Right ventricle myocardium superior (tissue), 1 donor: ENCODE measurements at regions not wholly inside any gene's neighbourhood (a gene's known extent, or its start where the extent isn't known, plus 50 kb on each side); places are given as distances from the start of the nearest gene placed in this dataset.
"Not testable (repeated sequence)": the region's sequence is repeated elsewhere in the genome, so short reads cannot be mapped to it uniquely, and the experiment has no call there.

Experiments
- ATAC-seq: fragments of 200-7000 bp; cut with Tn5 transposase; one replicate; pipeline ENCODE4 v1.9.1; 2020; ENCODE audit warnings: mild to moderate bottlenecking; ENCODE audit not compliant: poor library complexity
- DNase-seq: peaks from one replicate; pipeline ENCODE4 v3.0.0-alpha.2; 2020
- intact Hi-C: fragments of 100-400 bp; cut with DNase I; formaldehyde crosslinking; loops from one replicate; pipeline ENCODE4 v1.11.2; 2022
- donor health status: DM: no; HTN: yes; CAD: no; lungs with severe emphysema.

DNA sequence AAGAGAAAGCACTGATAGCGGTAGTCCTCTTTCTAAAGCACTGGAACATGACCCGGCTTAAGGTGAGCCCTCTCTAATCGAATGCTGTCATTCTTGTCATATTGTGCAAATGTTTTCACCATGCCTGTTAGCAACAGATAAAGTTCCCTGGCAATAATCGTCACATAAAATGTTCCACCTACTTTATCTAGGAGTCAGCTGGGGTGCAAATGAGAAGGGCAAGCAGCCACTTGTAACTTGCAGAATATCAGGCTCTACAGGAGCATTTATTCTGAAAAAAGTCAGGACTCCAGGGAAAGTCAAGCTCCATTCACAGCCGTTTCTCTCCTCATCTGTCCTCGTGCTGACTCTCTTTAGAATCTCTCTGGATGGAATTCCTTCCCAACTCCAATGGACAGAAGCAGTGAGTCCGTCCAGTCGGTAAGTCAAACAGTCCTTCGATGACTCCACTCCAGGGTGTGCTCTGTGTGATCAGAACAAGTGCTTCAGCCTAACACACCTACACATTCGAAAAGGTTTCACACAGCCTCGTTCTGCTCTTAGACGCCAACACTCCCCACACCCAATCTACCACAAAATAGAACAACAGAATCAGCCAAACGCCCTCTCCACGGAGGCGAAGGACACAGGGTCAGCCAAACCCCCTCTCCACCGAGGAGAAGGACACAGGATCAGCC, 101.7 kb upstream of the FRG1 start:
- peak; percentile 92 for ATAC-seq
- intact Hi-C loops: no loop called here
- DNase-seq: no peak

DNA sequence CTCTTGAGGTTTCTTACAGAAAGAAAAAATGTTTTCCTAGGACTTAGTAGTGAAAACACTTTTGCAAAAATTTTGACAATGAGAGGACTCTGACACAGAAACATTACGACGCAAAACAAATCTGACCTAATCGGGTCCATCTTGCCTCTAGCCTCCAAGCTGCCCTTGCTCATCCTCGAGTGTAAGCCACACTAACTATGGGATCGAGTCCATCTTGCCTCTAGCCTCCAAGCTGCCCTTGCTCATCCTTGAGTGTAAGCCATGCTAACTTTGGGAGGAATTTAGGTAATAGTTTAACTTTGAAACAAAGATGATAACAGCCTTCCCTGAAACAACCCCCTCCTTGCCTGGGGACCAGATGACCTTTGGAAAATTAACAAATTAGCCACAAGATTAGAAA, 100.3 kb upstream of the FRG1 start:
- intact Hi-C loops: no loop called here
- peak; percentile 47 for ATAC-seq
- no peak for DNase-seq

DNA sequence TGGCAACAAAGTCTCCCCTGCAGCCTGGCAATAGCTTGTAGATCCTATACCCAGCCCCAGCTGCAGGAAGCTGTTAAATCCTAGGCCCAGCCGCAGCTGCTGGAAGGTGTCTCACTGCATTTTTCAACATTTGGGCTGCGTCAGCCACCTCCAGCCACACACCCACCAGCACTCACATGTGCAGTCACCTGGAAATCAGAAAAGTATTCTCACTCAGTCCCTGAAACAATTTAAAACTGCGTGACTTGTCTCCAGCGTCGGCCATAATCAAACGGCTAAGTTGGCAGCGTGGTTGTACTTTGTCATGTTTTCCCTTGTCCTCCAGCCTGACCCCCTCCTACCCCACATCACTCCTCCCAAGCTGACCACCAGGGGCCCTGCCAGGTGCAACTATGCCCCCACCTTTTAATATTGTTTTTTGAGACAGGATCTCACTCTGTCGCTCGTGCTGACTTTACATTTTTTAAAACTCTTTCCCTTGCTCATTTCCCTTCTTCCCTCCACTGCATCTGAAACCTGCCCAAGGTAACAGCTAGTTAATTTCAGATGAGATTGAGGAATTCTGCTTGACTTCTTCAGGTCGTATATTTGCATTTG, 97.2 kb upstream of the FRG1 start:
- no peak for ATAC-seq
- DNase-seq: no peak
- intact Hi-C loops: no loop called here

DNA sequence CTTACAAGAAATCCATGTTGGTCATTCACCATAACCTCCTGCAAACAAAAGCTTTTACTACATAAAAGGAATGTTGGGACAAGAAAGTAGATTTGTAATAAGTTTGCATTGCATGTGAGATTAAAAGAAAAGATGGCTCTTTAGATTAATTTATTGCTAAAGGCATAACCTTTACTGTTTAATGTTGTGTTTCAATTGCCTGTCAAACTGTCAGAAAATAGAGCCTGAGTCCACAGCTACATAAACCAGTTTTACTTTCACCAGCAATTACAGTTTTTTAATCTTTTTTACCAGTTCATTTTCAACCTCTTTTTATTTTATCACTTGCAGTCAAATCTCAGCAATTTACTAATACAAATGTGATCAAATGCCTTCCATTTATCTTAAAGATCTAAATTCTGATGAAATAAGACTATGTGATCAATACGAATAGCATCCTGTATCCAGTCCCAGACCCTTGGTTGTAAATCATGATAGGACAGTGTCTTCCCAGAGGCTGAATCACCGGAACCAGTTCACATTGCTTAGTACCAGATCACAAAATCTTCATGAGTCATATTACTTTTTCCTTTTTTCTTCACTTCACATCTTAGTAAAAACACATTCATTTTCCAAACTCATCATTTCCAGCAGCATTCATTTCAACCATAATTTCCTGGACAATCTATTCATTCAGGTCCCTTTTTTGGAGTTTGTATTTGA, 95.4 kb upstream of the FRG1 start:
- DNase-seq: no peak
- intact Hi-C loops: no loop called here
- no peak for ATAC-seq

DNA sequence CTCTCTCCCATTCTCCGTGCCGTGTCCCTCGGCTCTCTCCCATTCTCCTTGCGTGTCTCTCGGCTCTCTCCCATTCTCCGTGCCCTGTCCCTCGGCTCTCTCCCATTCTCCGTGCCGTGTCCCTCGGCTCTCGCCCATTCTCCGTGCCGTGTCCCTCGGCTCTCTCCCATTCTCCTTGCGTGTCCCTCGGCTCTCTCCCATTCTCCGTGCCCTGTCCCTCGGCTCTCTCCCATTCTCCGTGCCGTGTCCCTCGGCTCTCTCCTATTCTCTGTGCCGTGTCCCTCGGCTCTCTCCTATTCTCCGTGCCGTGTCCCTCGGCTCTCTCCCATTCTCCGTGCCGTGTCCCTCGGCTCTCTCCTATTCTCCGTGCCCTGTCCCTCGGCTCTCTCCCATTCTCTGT, 94.6 kb upstream of the FRG1 start:
- ATAC-seq, intact Hi-C loops, DNase-seq: not testable (repeated sequence)

DNA sequence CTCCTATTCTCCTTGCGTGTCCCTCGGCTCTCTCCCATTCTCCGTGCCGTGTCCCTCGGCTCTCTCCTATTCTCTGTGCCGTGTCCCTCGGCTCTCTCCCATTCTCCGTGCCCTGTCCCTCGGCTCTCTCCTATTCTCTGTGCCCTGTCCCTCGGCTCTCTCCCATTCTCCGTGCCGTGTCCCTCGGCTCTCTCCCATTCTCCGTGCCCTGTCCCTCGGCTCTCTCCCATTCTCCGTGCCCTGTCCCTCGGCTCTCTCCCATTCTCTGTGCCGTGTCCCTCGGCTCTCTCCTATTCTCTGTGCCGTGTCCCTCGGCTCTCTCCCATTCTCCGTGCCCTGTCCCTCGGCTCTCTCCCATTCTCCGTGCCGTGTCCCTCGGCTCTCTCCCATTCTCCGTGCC, 94.1 kb upstream of the FRG1 start:
- peak; percentile 46 for DNase-seq
- intact Hi-C loops, ATAC-seq: not testable (repeated sequence)

DNA sequence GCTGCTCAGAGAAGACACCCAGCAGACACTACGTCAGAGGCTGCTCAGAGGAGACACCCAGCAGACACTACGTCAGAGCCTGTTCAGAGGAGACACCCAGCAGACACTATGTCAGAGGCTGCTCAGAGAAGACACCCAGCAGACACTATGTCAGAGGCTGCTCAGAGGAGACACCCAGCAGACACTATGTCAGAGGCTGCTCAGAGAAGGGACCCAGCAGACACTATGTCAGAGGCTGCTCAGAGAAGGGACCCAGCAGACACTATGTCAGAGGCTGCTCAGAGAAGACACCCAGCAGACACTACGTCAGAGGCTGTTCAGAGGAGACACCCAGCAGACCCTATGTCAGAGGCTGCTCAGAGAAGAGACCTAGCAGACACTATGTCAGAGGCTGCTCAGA, 92.0 kb upstream of the FRG1 start:
- ATAC-seq: not testable (repeated sequence)

DNA sequence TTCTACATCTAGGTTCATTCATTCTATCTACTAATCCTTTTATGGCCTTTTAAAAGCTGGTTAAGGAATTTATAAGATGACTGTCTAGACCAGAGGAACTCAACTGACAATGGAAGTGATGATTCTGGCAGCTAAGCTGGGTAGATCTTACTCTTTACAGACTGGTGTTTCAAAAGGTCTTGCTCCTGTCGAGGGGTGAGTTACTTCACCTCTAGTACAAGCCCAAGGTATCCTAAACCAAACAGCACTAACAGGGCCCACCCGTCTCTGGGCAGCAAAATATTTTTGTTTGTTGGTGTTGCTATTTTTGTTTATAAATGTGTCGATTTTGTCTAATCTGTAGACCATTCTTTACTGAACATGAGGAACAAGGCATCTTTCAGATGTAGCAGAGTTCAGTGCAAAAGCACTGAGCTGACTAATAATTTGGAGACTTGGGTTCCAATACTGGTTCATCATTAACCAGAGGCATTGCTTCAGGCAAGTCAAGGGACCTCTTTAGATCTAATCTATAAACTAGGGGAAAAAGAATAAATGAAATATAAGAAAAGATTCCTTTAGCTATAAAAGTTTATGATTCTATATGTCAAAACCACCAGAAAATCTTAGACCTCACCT, 90.3 kb upstream of the FRG1 start:
- intact Hi-C loops: no loop called here
- ATAC-seq (no peak), DNase-seq (no peak)

More for the DNA sequence above, 92.0 kb upstream of the FRG1 start:
- DNase-seq, intact Hi-C loops: not testable (repeated sequence)

DNA sequence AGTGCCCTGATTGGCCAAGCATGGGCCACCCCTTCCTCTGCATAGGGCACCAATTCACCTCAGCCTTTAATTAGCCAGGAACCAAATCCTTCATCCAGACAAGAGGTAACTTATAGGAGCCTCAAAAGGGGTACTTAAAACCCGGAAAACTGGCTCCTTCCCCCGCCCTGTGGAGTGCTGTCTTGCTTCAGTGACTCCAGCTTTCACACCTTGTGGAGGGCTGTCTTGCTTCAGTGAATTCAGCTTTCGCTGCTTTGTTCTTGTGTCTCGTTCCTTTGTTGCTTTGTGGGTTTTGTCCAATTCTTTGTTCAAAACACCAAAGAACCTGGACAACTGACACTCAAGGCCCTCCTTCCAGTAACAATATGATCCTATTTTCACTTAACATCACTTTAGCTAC, 82.2 kb upstream of the FRG1 start:
- DNase-seq (no peak), ATAC-seq (no peak)
- intact Hi-C loops: no loop called here

DNA sequence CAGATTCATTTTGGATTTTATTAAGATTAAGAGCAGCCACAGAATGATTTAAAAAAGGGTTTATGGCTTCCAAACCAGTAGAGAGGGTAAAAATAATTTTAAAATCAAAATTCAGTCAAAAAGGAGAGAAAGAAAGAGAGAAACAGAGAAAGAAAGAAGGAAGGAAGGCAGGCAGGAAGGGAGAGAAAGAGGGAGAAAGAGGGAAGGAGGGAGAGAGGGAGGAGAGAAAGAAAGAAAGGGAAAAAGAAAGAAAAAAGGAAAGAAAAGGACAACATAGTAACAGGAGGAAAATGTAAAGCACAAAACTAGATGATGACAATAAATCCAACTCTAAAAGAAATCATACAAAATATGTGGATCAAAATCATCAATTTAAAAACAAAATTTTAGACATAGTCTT, 79.6 kb upstream of the FRG1 start:
- intact Hi-C loops: no loop called here
- no peak for ATAC-seq

DNA sequence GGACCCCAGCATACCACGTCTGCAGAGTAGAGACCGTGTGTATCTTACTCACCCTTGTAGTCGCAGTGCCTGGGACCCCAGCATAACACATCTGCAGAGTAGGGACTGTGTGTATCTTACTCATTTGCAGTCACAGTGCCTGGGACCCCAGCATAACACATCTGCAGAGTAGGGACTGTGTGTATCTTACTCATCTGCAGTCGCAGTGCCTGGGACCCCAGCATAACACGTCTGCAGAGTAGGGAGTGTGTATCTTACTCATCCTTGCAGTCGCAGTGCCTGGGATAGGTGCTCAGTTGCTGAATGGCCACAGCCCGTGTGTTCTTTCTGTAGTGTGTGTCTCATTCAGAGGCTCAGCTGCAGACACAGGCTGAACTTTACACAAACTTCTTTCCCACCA, 71.4 kb upstream of the FRG1 start:
- DNase-seq: no peak
- intact Hi-C loops: no loop called here
- ATAC-seq: no peak

More for the DNA sequence above, 79.6 kb upstream of the FRG1 start:
- no peak for DNase-seq

DNA sequence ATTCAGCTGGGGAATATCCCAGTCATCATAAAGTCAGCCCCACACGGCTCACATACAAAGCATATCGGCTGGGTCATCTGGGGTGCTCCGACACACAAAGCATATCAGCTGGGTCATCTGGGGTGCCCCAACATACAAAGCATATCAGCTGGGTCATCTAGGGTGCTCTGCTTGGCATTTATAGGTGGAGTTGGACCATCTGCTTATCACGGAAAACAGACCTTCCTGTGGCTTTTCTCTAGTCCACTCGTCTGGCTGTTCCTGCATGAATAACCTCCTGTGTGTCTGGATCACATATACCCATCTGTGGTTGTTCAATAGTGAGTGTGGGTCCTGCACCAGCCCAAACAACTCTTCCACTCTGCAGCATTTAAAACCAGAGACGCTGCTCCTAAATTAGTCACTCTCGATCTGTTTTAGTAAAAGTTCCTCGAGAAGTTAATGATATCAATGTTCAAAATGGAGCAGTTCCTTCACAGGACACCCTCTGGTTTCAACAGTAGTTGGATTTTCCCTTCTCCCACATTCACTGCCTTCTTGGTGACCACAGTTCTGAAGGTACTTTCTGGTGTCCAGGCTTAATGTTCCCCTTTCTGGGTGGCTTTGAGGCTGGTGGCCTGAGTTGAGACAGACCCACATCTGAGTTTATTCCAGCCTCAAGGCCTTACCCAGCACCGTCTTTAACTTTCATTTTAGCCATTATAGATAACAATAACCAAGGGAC, 70.0 kb upstream of the FRG1 start:
- intact Hi-C loops: no loop called here
- ATAC-seq (no peak), DNase-seq (no peak)

DNA sequence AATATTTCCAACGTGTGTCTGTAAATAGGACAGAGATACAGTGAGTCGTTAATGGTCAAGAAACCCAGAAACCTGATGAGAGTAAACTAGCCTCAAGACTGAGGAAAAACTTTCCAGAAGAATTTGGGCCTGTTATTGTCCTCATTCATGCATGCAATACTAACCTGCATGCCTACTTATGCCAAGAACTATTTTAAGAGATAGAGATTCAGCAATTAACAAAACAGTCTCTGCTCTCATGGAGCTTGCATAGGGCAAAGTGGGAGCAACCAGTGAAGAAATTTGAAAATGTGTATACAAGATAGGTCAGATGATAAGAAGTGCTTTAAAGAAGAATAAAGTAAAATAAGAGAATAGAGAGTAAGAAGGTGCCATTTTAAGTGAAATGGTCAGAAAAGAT, 66.1 kb upstream of the FRG1 start:
- ATAC-seq: peak; percentile 73
- intact Hi-C loops: no loop called here

DNA sequence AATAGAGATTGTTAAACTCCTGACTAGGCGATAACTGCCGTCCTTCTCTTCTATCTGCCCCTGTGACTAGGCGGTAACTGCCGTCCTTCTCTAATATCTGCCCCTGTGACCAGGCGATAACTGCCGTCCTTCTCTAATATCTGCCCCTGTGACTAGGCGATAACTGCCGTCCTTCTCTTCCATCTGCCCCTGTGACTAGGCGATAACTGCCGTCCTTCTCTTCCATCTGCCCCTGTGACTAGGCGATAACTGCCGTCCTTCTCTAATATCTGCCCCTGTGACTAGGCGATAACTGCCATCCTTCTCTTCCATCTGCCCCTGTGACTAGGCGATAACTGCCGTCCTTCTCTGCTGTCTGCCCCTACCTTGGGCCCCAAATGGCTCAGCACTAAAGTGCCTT, 59.5 kb upstream of the FRG1 start:
- intact Hi-C loops, DNase-seq, ATAC-seq: not testable (repeated sequence)

More for the DNA sequence above, 66.1 kb upstream of the FRG1 start:
- DNase-seq: no peak

DNA sequence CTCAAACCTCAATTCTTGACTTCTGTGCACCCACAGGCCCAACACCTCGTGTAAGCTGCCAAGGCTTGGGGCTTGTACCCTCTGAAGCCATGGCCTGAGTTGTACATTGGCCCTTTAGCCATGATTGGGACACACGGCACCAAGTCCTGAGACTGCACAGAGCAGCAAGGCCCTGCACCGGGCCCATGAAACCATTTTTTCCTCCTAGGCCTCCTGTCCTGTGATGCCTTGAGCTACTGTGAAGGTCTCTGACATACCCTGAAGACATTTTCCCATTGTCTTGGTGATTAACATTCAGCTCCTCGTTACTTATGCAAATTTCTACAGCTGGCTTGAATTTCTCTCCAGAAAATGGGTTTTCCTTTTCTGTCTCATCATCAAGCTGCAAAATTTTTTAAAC, 52.3 kb upstream of the FRG1 start:
- intact Hi-C loops, DNase-seq, ATAC-seq: not testable (repeated sequence)
